Small intestine (tissue), 7 donors: ENCODE measurements at regions not wholly inside any gene's neighbourhood (a gene's known extent, or its start where the extent isn't known, plus 50 kb on each side); places are given as distances from the start of the nearest gene placed in this dataset.

Experiments used
- DNase-seq, 2 donors: peaks; one replicate each; pipeline versions ENCODE4 v3.0.0 to v3.0.0-alpha.2; 2013
- FAIRE-seq: peaks from 2 replicates; lab custom pipeline; 2012; peaks lifted over from hg19 to GRCh38; lab: Jason Lieb, UNC
- H3K27ac ChIP-seq, 3 donors: one replicate each; pipeline ENCODE4 v1.5.1; 2013; ENCODE audit warnings: low read length in 2 of 3, mild to moderate bottlenecking in 2 of 3, control low read depth in 1 of 3, inconsistent platforms in 1 of 3, low read depth in 1 of 3, moderate library complexity in 1 of 3
- H3K27me3 ChIP-seq, 3 donors: one replicate each; pipeline ENCODE4 v1.6.1; 2013; ENCODE audit warnings: low read length in 3 of 3, inconsistent platforms in 1 of 3; ENCODE audit not compliant: control insufficient read depth in 3 of 3, insufficient read depth in 3 of 3
- H3K36me3 ChIP-seq, 3 donors: one replicate each; pipeline ENCODE4 v1.6.1; 2013; ENCODE audit warnings: low read length in 3 of 3, inconsistent platforms in 1 of 3, low read depth in 1 of 3, mild to moderate bottlenecking in 1 of 3, moderate library complexity in 1 of 3; ENCODE audit not compliant: control insufficient read depth in 3 of 3, insufficient read depth in 2 of 3
- H3K4me1 ChIP-seq, 3 donors: one replicate each; pipeline ENCODE4 v1.6.1; 2013; ENCODE audit warnings: low read length in 2 of 3, inconsistent platforms in 1 of 3, low read depth in 1 of 3, mild to moderate bottlenecking in 1 of 3, moderate library complexity in 1 of 3; ENCODE audit not compliant: control insufficient read depth in 3 of 3, insufficient read depth in 2 of 3
- H3K4me3 ChIP-seq, 3 donors: one replicate each; pipeline ENCODE4 v1.5.1; 2013; ENCODE audit warnings: low read length in 3 of 3, control low read depth in 1 of 3, inconsistent platforms in 1 of 3, low read depth in 1 of 3, mild to moderate bottlenecking in 1 of 3, moderate library complexity in 1 of 3
- H3K9me3 ChIP-seq, 2 donors: one replicate each; pipeline ENCODE4 v1.6.1; 2013; ENCODE audit warnings: low read depth in 1 of 2, low read length in 1 of 2; ENCODE audit not compliant: control insufficient read depth in 2 of 2, insufficient read depth in 1 of 2
- WGBS, 3 donors: extraction: QIAGEN DNeasy Blood & Tissue Kit; methylation state at CpG; one replicate each; pipeline ENCODE4 v1.1.7; 2013; 5-methylcytosine and 5-hydroxymethylcytosine counted together
- donor health status: healthy with polysubstance abuse.
- donor health status: control.
- donor health status: control.
- donor health status: Bipolar disorder and iron deficiency.
- donor health status: healthy.

DNA sequence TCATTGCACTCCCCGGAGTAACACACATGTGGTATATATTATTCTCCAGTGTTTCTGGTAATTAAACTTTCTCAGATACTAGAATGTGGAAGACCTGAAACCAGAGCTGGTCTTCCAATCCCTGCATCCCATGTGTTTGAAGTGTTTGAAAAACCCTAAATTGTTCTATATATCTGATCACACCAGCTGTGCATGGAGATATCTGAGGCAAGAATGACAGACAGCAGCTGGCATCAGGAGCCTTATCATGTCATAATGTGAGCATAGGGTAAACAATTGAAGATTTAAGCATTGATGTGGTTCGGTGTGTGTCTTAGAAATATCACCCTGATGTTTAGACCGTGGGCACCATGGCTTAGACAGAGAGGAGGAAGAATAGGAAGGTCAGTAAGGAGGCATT, 251.0 kb downstream of the CDH11 start:
- no peaks in the 10 kb centered on the region for H3K27me3 ChIP-seq
- no peak overlapping the region for H3K4me3 ChIP-seq
- H3K9me3 ChIP-seq = no peaks in the 10 kb centered on the region
- no peaks in the 10 kb centered on the region for H3K4me1 ChIP-seq
- DNase-seq (no peak), FAIRE-seq (no peak)
- H3K36me3 ChIP-seq = no peaks in the 10 kb centered on the region
- 58 to 64% (median 60%) methylated on average over 3 of the region's 3 CpGs for WGBS, 3 donors
- no peak overlapping the region for H3K27ac ChIP-seq

DNA sequence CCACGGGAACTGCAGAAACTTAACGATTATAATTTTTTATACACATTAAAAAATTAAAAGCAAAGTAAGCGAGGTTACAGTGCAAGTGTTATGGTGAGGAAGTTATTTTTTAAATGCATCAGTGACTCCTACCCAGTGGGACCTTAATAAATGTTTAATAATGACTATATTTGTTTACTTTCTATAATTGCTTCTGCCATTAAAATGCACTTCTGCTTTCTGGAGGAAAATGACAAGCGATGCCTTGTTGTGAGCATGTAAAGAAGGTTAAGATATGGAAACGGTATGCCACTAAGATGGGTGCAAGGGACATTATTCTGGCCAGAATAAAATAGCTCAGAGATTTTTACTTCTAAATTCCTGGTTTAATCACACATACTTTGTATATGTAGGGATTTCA, 252.1 kb downstream of the CDH11 start:
- Histone ChIP-seq H3K27ac (no peak overlapping the region), H3K4me1 (no peaks in the 10 kb centered on the region), H3K9me3 (no peaks in the 10 kb centered on the region), H3K36me3 (no peaks in the 10 kb centered on the region), H3K4me3 (no peak overlapping the region), H3K27me3 (no peaks in the 10 kb centered on the region)
- no peak for DNase-seq
- no peak for FAIRE-seq
- WGBS, 3 donors = 71 to 76% (median 71%) methylated on average over 5 of the region's 5 CpGs

DNA sequence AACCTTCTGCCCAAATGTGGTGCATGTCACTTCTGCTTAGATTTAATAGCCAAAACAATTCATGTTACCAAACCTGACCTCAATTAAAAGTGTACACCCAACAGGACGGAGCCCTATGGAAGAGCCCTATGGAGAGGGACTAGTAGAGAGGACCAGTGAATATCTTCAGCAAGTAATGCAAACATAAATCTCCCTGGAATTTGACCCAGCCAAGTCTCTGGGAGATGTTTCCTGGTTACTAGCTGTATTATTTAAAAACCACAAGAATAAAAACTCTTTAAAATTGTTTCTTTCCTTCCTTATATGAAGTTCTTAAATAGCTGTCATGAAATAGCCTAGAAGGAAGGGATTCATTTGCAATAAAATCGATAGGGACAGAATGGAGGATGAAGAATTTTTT, 255.8 kb downstream of the CDH11 start:
- no peak overlapping the region for H3K4me3 ChIP-seq
- no peaks in the 10 kb centered on the region for H3K36me3 ChIP-seq
- no peaks in the 10 kb centered on the region for H3K27me3 ChIP-seq
- H3K9me3 ChIP-seq = no peaks in the 10 kb centered on the region
- DNase-seq (no peak), FAIRE-seq (no peak)
- no peak overlapping the region for H3K27ac ChIP-seq
- no peaks in the 10 kb centered on the region for H3K4me1 ChIP-seq
- WGBS, 3 donors = 81 to 90% (median 83%) methylated on average over 2 of the region's 2 CpGs

DNA sequence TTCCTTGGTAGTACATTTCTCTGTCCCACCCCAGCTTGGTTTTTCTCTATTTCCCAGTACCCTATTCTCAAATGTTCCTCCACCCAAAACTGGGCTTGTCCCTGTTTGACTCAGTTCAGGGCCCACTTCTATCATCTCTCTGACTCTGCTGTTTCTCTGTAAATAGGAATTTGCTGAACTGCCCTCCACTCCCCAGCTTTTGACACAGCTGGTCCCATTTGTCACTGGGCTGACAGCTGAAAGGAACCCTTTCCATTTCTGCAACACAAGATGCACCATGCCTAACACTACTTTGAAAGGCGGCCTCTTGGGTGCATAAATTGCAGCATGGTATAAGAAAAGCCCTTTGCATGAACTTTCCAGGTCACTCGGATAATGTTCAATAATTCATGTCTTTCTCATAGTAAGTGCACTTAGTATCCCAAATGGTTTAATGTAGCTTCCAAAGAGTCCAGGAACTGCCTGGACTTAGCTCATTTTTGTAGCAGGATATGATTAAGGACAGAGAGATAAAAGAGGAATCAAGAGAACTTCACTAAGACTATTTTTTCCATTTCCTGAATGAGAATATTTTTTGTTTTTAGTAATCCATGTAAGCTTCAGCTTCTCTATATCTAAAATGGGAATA, 256.7 kb downstream of the CDH11 start:
- Histone ChIP-seq H3K9me3 (no peaks in the 10 kb centered on the region), H3K4me1 (no peaks in the 10 kb centered on the region), H3K36me3 (no peaks in the 10 kb centered on the region), H3K27ac (no peak overlapping the region), H3K27me3 (no peaks in the 10 kb centered on the region), H3K4me3 (no peak overlapping the region)
- FAIRE-seq (no peak), DNase-seq (no peak)
- 78 to 93% (median 87%) methylated on average over 2 of the region's 2 CpGs for WGBS, 3 donors

DNA sequence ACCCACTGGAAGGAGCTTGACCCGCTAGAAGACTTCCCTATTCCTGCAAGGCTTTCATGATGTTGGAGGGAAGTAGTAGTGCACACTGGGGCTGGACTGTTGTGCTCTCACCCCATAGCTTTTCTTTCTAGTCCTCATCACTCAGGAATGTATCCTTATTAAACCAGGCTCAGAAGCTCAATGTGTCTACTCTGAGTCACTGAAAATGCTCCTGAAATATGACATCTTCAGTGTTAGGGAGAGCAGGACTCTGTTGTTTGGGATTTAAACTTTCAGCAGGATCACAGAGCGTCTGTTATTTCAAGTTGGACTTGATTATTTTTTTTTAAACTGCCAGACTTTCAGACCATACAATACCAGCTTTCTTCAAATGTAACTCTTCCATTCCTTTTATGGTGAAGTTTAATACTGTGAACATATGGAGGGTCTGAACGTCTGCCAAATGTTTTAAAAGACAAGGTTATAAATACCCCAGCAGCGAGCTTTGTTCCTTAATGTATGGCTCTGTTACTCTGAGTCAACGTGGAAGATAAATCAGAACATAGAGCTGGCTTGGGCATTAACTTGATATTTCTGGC, 257.5 kb downstream of the CDH11 start:
- no peaks in the 10 kb centered on the region for H3K27me3 ChIP-seq
- no peak overlapping the region for H3K4me3 ChIP-seq
- no peaks in the 10 kb centered on the region for H3K4me1 ChIP-seq
- DNase-seq (peak in 1 of 2 donors; percentile 8), FAIRE-seq (no peak)
- no peaks in the 10 kb centered on the region for H3K36me3 ChIP-seq
- WGBS, 3 donors = 34 to 49% (median 39%) methylated on average over 5 of the region's 5 CpGs
- H3K9me3 ChIP-seq = no peaks in the 10 kb centered on the region
- no peak overlapping the region for H3K27ac ChIP-seq

DNA sequence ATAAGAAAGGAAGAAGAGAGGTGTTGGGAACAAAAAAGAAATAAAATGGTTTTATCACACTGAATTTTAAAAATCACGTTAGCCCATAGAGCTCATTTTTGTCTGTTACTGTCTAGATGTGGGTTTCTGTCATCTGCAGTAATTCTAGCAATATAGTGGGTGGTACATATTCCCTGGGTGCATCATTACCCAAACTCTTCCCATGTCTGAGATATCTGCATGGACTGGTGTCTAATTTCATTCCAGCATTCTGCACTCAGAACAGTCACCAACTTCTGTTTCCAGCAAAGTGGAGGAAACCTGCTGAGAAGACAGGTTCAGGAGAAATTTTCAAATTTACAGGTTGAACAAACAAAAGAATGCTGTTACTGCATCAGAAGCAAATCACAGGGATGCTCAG, 263.8 kb downstream of the CDH11 start:
- no peaks in the 10 kb centered on the region for H3K9me3 ChIP-seq
- DNase-seq (no peak), FAIRE-seq (no peak)
- H3K4me1 ChIP-seq = no peaks in the 10 kb centered on the region
- 42 to 78% (median 62%) methylated on average over 1 of the region's 1 CpG for WGBS, 3 donors
- no peaks in the 10 kb centered on the region for H3K27me3 ChIP-seq
- H3K27ac ChIP-seq = no peak overlapping the region
- no peak overlapping the region for H3K4me3 ChIP-seq
- H3K36me3 ChIP-seq = no peaks in the 10 kb centered on the region

DNA sequence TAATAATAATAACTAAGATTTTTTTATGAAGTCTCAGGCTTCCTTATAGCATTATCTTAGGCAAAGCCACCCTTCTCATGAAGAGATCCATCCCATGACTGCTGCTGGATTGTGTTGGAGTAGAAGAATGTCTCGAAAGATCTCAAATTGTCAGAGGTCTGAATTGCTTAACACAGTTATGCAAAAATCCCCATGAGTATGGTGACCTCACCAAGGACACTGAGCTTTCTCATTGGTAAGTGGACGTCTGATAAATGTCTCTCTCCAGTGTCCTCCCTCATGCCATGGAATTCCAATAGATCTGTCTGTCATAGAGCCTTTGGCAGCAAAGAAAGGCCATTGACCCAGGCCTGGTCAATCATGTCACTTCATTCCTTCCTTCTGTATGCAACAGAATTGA, 264.5 kb downstream of the CDH11 start:
- H3K27ac ChIP-seq = no peak overlapping the region
- H3K9me3 ChIP-seq = no peaks in the 10 kb centered on the region
- no peak overlapping the region for H3K4me3 ChIP-seq
- no peaks in the 10 kb centered on the region for H3K4me1 ChIP-seq
- 70 to 78% (median 75%) methylated on average over 2 of the region's 2 CpGs for WGBS, 3 donors
- no peak for FAIRE-seq
- H3K36me3 ChIP-seq = no peaks in the 10 kb centered on the region
- DNase-seq = no peak
- no peaks in the 10 kb centered on the region for H3K27me3 ChIP-seq

DNA sequence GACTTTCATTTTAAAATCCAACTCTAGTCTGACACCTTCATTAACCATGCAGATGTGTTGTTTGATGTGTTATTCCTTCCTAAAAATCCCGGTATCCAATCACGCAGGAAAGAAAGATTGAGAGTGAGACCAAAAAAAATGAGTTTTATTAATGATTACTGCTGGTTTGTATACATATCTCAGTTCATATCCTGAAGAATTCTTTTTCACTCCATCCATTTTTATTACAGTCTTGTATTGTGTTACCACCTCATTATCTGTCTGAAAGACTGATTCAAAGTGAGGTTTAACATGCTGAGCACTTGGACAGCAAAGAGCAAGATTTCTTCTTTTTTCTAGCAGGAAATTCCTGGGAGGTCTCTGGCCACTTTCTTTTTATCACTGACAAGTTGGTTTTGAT, 268.3 kb downstream of the CDH11 start:
- H3K4me1 ChIP-seq = no peaks in the 10 kb centered on the region
- H3K4me3 ChIP-seq = no peak overlapping the region
- H3K36me3 ChIP-seq = no peaks in the 10 kb centered on the region
- FAIRE-seq = no peak
- DNase-seq = no peak
- H3K27me3 ChIP-seq = no peaks in the 10 kb centered on the region
- no peaks in the 10 kb centered on the region for H3K9me3 ChIP-seq
- 84 to 93% (median 87%) methylated on average over 2 of the region's 2 CpGs for WGBS, 3 donors
- H3K27ac ChIP-seq = no peak overlapping the region

DNA sequence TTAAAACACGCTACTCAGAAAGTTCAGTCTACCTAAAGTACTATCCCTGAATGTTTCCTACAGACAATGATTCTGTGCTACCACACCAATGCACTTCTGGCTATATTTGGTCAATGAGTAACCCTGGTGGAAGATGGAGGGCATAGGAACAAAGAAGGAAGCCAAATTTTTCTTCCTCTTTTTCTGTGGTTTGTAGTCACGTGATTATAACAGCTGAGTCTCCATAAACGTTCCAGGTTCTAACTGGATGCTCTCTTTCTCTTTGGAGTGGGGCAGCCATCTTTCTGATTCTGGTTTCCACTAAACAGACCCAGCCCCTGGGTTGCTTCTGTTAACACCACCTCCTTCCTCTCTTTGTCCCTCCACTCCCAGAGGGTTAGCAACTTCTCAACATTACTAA, 274.9 kb downstream of the CDH11 start:
- FAIRE-seq = no peak
- no peak for DNase-seq
- Histone ChIP-seq H3K36me3 (no peaks in the 10 kb centered on the region), H3K4me1 (no peaks in the 10 kb centered on the region), H3K27me3 (no peaks in the 10 kb centered on the region), H3K4me3 (no peak overlapping the region), H3K9me3 (no peaks in the 10 kb centered on the region), H3K27ac (no peak overlapping the region)
- WGBS, 3 donors = 57 to 58% (median 57%) methylated on average over 3 of the region's 3 CpGs
